Activated B cell treated with CpG ODN at 0.5 μM for 24 hours (primary cell): ENCODE measurements at regions not wholly inside any gene's neighbourhood (a gene's known extent, or its start where the extent isn't known, plus 50 kb on each side); places are given as distances from the start of the nearest gene placed in this dataset.

Experiments used
- ATAC-seq: fragments of 200-7000 bp; cut with Tn5 transposase; one replicate; pipeline ENCODE4 v1.10.0; 2021; ENCODE audit warnings: low read depth, mild to moderate bottlenecking, moderate library complexity
- CTCF ChIA-PET: fragments of 350-600 bp; sonication (Branson Sonifier 250); formaldehyde crosslinking; loops from one replicate; lab custom pipeline; 2021; ENCODE audit warnings: antibody characterized with exemption; lab: Charles Lee
- POLR2A ChIA-PET: fragments of 350-600 bp; sonication (Branson Sonifier 250); formaldehyde crosslinking; loops from one replicate; lab custom pipeline; 2021; ENCODE audit warnings: antibody characterized with exemption; lab: Charles Lee
- DNase-seq: peaks from one replicate; pipeline ENCODE4 v3.0.0; 2022
- H3K27ac Mint-ChIP-seq: one replicate; pipeline ENCODE4 v1.8.0; 2020; ENCODE audit warnings: mixed read lengths
- H3K27me3 Mint-ChIP-seq: one replicate; pipeline ENCODE4 v1.8.0; 2021; ENCODE audit warnings: mixed read lengths
- H3K36me3 Mint-ChIP-seq: one replicate; pipeline ENCODE4 v1.8.0; 2021; ENCODE audit warnings: low read depth, mixed read lengths
- H3K4me1 Mint-ChIP-seq: one replicate; pipeline ENCODE4 v1.8.0; 2021; ENCODE audit warnings: mixed read lengths
- H3K4me3 Mint-ChIP-seq: one replicate; pipeline ENCODE4 v1.8.0; 2020; ENCODE audit warnings: mild to moderate bottlenecking, mixed read lengths
- H3K9me3 Mint-ChIP-seq: one replicate; pipeline ENCODE4 v1.8.0; 2020; ENCODE audit warnings: mixed read lengths
- intact Hi-C: fragments of 100-400 bp; cut with micrococcal nuclease; formaldehyde crosslinking; loops from one replicate; pipeline ENCODE4 v1.15.1; 2024
- TF ChIP-seq, protein P1 (sequence below): fragments of 200-600 bp; IDR thresholded peaks from one replicate; pipeline ENCODE4 v1.8.0; 2022; ENCODE audit warnings: antibody characterized with exemption, mild to moderate bottlenecking

DNA sequence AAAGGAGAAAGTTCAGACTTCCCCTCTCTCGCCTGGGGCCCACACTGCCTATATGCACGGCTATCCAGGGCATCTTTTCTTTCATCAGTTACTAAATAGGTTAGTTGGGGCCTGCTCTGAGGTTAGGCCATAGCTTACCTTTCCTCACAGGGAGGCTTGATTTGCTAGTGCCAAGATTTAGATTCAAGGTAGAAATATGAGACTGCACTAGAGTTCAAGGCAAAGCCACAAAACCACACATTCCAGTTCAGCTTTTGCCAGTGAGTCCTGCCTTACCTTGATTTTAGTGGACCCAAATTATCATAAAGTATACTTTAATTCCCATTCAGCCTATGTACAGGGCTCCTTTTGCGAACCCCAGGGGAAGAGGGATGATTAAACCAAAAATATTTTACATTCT is 762.8 kb downstream of the PDHA2 start:
- no peak for ATAC-seq

GRCh38 chr4:96603641-96604040 is 763.7 kb downstream of the PDHA2 start:
- DNase-seq (no peak), ATAC-seq (no peak)
- TF ChIP-seq, protein P1, sequence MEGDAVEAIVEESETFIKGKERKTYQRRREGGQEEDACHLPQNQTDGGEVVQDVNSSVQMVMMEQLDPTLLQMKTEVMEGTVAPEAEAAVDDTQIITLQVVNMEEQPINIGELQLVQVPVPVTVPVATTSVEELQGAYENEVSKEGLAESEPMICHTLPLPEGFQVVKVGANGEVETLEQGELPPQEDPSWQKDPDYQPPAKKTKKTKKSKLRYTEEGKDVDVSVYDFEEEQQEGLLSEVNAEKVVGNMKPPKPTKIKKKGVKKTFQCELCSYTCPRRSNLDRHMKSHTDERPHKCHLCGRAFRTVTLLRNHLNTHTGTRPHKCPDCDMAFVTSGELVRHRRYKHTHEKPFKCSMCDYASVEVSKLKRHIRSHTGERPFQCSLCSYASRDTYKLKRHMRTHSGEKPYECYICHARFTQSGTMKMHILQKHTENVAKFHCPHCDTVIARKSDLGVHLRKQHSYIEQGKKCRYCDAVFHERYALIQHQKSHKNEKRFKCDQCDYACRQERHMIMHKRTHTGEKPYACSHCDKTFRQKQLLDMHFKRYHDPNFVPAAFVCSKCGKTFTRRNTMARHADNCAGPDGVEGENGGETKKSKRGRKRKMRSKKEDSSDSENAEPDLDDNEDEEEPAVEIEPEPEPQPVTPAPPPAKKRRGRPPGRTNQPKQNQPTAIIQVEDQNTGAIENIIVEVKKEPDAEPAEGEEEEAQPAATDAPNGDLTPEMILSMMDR = no peak
- POLR2A ChIA-PET = no interaction called here
- H3K27ac Mint-ChIP-seq = no peak overlapping the region
- CTCF ChIA-PET = no interaction called here
- no peak overlapping the region for H3K4me3 Mint-ChIP-seq
- H3K27me3 Mint-ChIP-seq = no peaks in the 10 kb centered on the region
- H3K4me1 Mint-ChIP-seq = no peaks in the 10 kb centered on the region
- no peaks in the 10 kb centered on the region for H3K36me3 Mint-ChIP-seq
- intact Hi-C loops = no loop called here
- no peaks in the 10 kb centered on the region for H3K9me3 Mint-ChIP-seq

More for the DNA sequence above, 762.8 kb downstream of the PDHA2 start:
- DNase-seq = no peak
- no peaks in the 10 kb centered on the region for H3K9me3 Mint-ChIP-seq
- H3K27ac Mint-ChIP-seq = no peak overlapping the region
- POLR2A ChIA-PET = no interaction called here
- H3K36me3 Mint-ChIP-seq = no peaks in the 10 kb centered on the region
- no peak overlapping the region for H3K4me3 Mint-ChIP-seq
- intact Hi-C loops = no loop called here
- no peaks in the 10 kb centered on the region for H3K27me3 Mint-ChIP-seq
- CTCF ChIA-PET = no interaction called here
- H3K4me1 Mint-ChIP-seq = no peaks in the 10 kb centered on the region
- TF ChIP-seq, protein P1 = no peak

GRCh38 chr4:96606451-96606850 is 766.6 kb downstream of the PDHA2 start:
- Mint-ChIP-seq H3K4me1 (no peaks in the 10 kb centered on the region), H3K9me3 (no peaks in the 10 kb centered on the region), H3K27me3 (no peaks in the 10 kb centered on the region), H3K36me3 (no peaks in the 10 kb centered on the region), H3K27ac (no peak overlapping the region), H3K4me3 (no peak overlapping the region)
- intact Hi-C loops = no loop called here
- TF ChIP-seq, protein P1 = no peak
- POLR2A ChIA-PET = no interaction called here
- ATAC-seq (no peak), DNase-seq (no peak)
- CTCF ChIA-PET = no interaction called here

DNA sequence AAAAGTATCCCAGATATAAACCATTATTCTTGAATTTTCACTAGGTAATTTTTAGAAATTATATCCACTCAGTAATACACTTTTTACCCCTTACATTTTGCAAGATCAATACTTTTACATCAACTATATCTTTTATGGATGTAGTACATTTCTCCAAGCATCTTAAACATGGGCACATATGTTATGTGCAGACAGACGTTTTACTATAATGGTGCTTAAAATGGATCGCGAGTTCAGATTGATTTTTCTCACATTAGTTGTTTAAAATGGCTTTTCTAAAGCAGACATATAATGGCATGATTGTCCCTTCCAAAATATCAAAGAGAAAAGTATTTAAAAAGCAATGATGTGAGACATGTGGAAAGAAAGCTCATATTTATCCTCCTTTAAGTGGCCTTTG is 786.1 kb downstream of the PDHA2 start:
- DNase-seq = no peak
- CTCF ChIA-PET = no interaction called here
- Mint-ChIP-seq H3K27ac (no peak overlapping the region), H3K9me3 (no peaks in the 10 kb centered on the region), H3K36me3 (no peaks in the 10 kb centered on the region), H3K27me3 (no peaks in the 10 kb centered on the region), H3K4me3 (no peak overlapping the region), H3K4me1 (no peaks in the 10 kb centered on the region)
- POLR2A ChIA-PET = no interaction called here
- intact Hi-C loops = no loop called here
- ATAC-seq = no peak
- TF ChIP-seq, protein P1 = no peak

- peaks cover 5% of the 10 kb centered on the region for H3K9me3 Mint-ChIP-seq
- POLR2A ChIA-PET = no interaction called here
- intact Hi-C loops = no loop called here
- no peaks in the 10 kb centered on the region for H3K27me3 Mint-ChIP-seq
- no peak for ATAC-seq
- H3K4me3 Mint-ChIP-seq = no peak overlapping the region
- CTCF ChIA-PET = no interaction called here
- TF ChIP-seq, protein P1 = no peak
- H3K36me3 Mint-ChIP-seq = no peaks in the 10 kb centered on the region
- no peaks in the 10 kb centered on the region for H3K4me1 Mint-ChIP-seq
- H3K27ac Mint-ChIP-seq = no peak overlapping the region
- DNase-seq = no peak
Measured at GRCh38 chr4:96630839-96631238, 790.9 kb downstream of the PDHA2 start.
